ENCODE measurements at regions not wholly inside any gene's neighbourhood (a gene's known extent, or its start where the extent isn't known, plus 50 kb on each side); places are given as distances from the start of the nearest gene placed in this dataset.

DNA sequence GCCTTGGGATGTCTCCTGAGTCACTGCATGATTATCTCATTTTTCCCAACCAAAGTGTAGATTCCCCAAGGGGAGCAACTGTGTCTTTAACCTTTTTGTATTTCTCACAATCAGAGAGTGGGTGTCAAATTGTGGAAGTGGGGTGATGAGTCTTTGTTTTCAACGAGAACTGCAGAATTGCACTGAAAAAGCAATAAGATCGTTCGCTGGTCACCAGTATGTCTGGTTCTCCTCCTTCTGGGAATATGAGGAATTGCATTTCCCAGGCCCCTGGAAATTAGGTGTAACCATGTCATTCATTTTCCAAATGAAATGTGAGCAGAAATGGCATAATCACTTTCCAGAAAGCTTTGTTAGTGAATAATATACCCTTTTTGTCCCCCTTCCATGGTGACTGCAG lies 326.9 kb downstream of the GPAM start:
- TF ChIP-seq POLR2A (IDR thresholded peaks at IDR 0.05) (no peak), POLR2AphosphoS5 (IDR thresholded peaks at IDR 0.05) (no peak)

All from spleen (tissue), 3 donors.